ENCODE measurements at regions not wholly inside any gene's neighbourhood (a gene's known extent, or its start where the extent isn't known, plus 50 kb on each side); places are given as distances from the start of the nearest gene placed in this dataset.

- H3K9me2 ChIP-seq (ENCODE audit: insufficient read depth, low read length): no peaks in the 10 kb centered on the region
Observed at GRCh38 chr10:130232166-130233034, 96.2 kb downstream of the GLRX3 start.

DNA sequence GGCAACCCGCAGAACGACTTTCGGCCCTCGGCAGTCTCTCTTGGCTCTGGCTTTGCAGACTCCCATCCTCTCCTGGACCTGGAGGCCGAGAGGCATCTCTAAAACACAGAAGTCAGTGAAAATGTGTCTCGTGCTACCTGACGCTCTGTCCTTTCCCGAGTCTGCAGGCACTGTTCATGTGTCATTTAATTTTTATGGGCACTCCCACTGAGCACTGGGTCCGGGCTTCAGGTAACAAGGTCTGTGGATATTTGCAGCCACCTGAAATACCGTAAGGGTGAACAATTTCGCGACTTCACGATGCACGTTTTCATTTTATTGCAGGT lies 96.8 kb downstream of the GLRX3 start:
- BruUV-seq (replicated peaks): no TSS peak

More at GRCh38 chr10:130232166-130233034, 96.2 kb downstream of the GLRX3 start:
- Histone ChIP-seq H3K79me2 (ENCODE audit: insufficient read depth, low read depth, low read length) (no peaks in the 10 kb centered on the region), H3K9me3 (ENCODE audit: low read length) (no peaks in the 10 kb centered on the region), H2AFZ (ENCODE audit: low read length) (no peak overlapping the region), H3K4me3 (ENCODE audit: low read depth, low read length, poor library complexity, severe bottlenecking) (no peak overlapping the region), H3K27ac (ENCODE audit: low read depth, low read length, poor library complexity, severe bottlenecking) (no peak overlapping the region), H3K4me1 (ENCODE audit: insufficient read depth, low read length, poor library complexity, severe bottlenecking) (no peaks in the 10 kb centered on the region), H3K36me3 (ENCODE audit: insufficient read depth, low read length) (no peaks in the 10 kb centered on the region), H3K4me2 (ENCODE audit: low read length) (no peak overlapping the region), H4K20me1 (ENCODE audit: insufficient read depth, low read length) (no peaks in the 10 kb centered on the region)
- ChIA-PET CTCF (ENCODE audit: unreplicated experiment) (no interaction called here), POLR2A (interaction anchor here (0.5 kb wide), 1 partner anchor 976 kb away, joined by 6 read pairs; no protein-coding TSS in a partner anchor)
- TF ChIP-seq EZH2phosphoT487 (IDR thresholded peaks at IDR 0.05; ENCODE audit: borderline replicate concordance, low read depth, low read length): no peak
- TF ChIP-seq, protein P1, sequence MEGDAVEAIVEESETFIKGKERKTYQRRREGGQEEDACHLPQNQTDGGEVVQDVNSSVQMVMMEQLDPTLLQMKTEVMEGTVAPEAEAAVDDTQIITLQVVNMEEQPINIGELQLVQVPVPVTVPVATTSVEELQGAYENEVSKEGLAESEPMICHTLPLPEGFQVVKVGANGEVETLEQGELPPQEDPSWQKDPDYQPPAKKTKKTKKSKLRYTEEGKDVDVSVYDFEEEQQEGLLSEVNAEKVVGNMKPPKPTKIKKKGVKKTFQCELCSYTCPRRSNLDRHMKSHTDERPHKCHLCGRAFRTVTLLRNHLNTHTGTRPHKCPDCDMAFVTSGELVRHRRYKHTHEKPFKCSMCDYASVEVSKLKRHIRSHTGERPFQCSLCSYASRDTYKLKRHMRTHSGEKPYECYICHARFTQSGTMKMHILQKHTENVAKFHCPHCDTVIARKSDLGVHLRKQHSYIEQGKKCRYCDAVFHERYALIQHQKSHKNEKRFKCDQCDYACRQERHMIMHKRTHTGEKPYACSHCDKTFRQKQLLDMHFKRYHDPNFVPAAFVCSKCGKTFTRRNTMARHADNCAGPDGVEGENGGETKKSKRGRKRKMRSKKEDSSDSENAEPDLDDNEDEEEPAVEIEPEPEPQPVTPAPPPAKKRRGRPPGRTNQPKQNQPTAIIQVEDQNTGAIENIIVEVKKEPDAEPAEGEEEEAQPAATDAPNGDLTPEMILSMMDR (conservative IDR thresholded peaks at IDR 0.05; ENCODE audit: low read length): no peak
- intact Hi-C loops (cut with micrococcal nuclease; ENCODE audit: unreplicated experiment): no loop called here
- BruUV-seq (replicated peaks): no TSS peak
- no peak for DNase-seq (ENCODE audit: low spot score)

More for the DNA sequence above, 96.8 kb downstream of the GLRX3 start:
- Histone ChIP-seq H3K36me3 (ENCODE audit: insufficient read depth, low read length) (no peaks in the 10 kb centered on the region), H3K4me3 (ENCODE audit: low read depth, low read length, poor library complexity, severe bottlenecking) (no peak overlapping the region), H3K27ac (ENCODE audit: low read depth, low read length, poor library complexity, severe bottlenecking) (no peak overlapping the region), H2AFZ (ENCODE audit: low read length) (no peak overlapping the region), H3K9me3 (ENCODE audit: low read length) (no peaks in the 10 kb centered on the region), H3K79me2 (ENCODE audit: insufficient read depth, low read depth, low read length) (no peaks in the 10 kb centered on the region), H3K4me1 (ENCODE audit: insufficient read depth, low read length, poor library complexity, severe bottlenecking) (no peaks in the 10 kb centered on the region), H3K4me2 (ENCODE audit: low read length) (no peak overlapping the region), H4K20me1 (ENCODE audit: insufficient read depth, low read length) (no peaks in the 10 kb centered on the region), H3K9me2 (ENCODE audit: insufficient read depth, low read length) (no peaks in the 10 kb centered on the region)
- ChIA-PET POLR2A (interaction anchor here (0.5 kb wide), 1 partner anchor 976 kb away, joined by 6 read pairs; no protein-coding TSS in a partner anchor), CTCF (ENCODE audit: unreplicated experiment) (no interaction called here)
- no peak for TF ChIP-seq EZH2phosphoT487 (IDR thresholded peaks at IDR 0.05; ENCODE audit: borderline replicate concordance, low read depth, low read length)
- TF ChIP-seq, protein P1 (conservative IDR thresholded peaks at IDR 0.05; ENCODE audit: low read length): no peak
- DNase-seq (ENCODE audit: low spot score): no peak
- intact Hi-C loops (cut with micrococcal nuclease; ENCODE audit: unreplicated experiment): no loop called here
